Smooth muscle cell (in vitro differentiated cells): ENCODE measurements at regions not wholly inside any gene's neighbourhood (a gene's known extent, or its start where the extent isn't known, plus 50 kb on each side); places are given as distances from the start of the nearest gene placed in this dataset.

Experiments used
- DNase-seq: peaks from one replicate; lab custom pipeline; 2025; ENCODE audit not compliant: unreplicated experiment; lab: John Stamatoyannopoulos, UW
- H2AFZ ChIP-seq: fragments of 200-600 bp; sonication (generic); 2 replicates; pipeline ENCODE4 v1.6.0; 2016; ENCODE audit warnings: antibody characterized with exemption, low read depth, mild to moderate bottlenecking
- H3F3A ChIP-seq: fragments of 200-600 bp; sonication (generic); 2 replicates; pipeline ENCODE4 v1.6.0; 2017; ENCODE audit warnings: antibody characterized with exemption, low read depth
- H3K27ac ChIP-seq: fragments of 200-600 bp; sonication (generic); 2 replicates; pipeline ENCODE4 v1.5.1; 2016; ENCODE audit warnings: low read depth, mild to moderate bottlenecking
- H3K27me3 ChIP-seq: fragments of 200-600 bp; sonication (generic); 2 replicates; pipeline ENCODE4 v1.6.1; 2016; ENCODE audit warnings: low read depth, mild to moderate bottlenecking
- H3K36me3 ChIP-seq: fragments of 200-600 bp; sonication (generic); 2 replicates; pipeline ENCODE4 v1.5.1; 2016; ENCODE audit warnings: low read depth
- H3K4me1 ChIP-seq: fragments of 200-600 bp; sonication (generic); 2 replicates; pipeline ENCODE4 v1.5.1; 2016; ENCODE audit warnings: low read depth
- H3K4me2 ChIP-seq: fragments of 200-600 bp; sonication (generic); 2 replicates; pipeline ENCODE4 v1.6.0; 2016; ENCODE audit warnings: mild to moderate bottlenecking
- H3K4me3 ChIP-seq: fragments of 200-600 bp; sonication (generic); 2 replicates; pipeline ENCODE4 v1.5.1; 2016; ENCODE audit warnings: mild to moderate bottlenecking
- H3K79me2 ChIP-seq: fragments of 200-600 bp; sonication (generic); 2 replicates; pipeline ENCODE4 v1.6.0; 2016; ENCODE audit warnings: low read depth, mild to moderate bottlenecking
- H3K9ac ChIP-seq: fragments of 200-600 bp; sonication (generic); 2 replicates; pipeline ENCODE4 v1.6.0; 2016; ENCODE audit warnings: low read depth
- H3K9me3 ChIP-seq: fragments of 200-600 bp; sonication (generic); replicated peaks from 2 replicates; pipeline ENCODE4 v1.5.1; 2016; ENCODE audit warnings: low read depth
- H4K20me1 ChIP-seq: fragments of 200-600 bp; sonication (generic); 2 replicates; pipeline ENCODE4 v1.6.0; 2016; ENCODE audit warnings: low read depth
- WGBS: methylation state at CpG from one replicate; pipeline ENCODE4 v1.1.7; 2016; ENCODE audit warnings: low lambda C conversion rate; 5-methylcytosine and 5-hydroxymethylcytosine counted together
- TF ChIP-seq, protein P1 (sequence below): fragments of 200-600 bp; sonication (generic); IDR thresholded peaks from 2 replicates; pipeline ENCODE4 v1.5.1; 2017; ENCODE audit warnings: borderline replicate concordance, mild to moderate bottlenecking, antibody characterized with exemption; ENCODE audit not compliant: insufficient read depth, poor library complexity, severe bottlenecking

DNA sequence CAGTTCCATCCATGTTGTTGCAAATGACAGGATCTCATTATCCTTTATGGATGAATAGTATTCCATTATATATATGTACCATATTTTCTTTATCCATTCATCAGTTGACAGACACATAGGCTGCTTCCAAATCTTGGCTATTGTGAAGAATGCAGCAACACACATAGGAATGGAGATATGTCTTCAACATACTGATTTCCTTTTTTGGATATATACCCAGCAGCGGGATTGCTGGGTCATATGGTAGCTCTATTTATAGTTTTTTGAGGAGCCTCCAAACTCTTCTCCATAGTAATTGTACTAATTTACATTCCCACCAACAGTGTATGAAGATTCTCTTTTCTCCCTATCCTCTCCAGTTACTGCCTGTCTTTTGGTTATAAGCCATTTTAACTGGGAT lies 383.9 kb upstream of the CHORDC1 start:
- no peak overlapping the region for H3K27ac ChIP-seq
- no peaks in the 10 kb centered on the region for H3K79me2 ChIP-seq
- H3K27me3 ChIP-seq, result no peaks in the 10 kb centered on the region
- H3K4me1 ChIP-seq, result no peaks in the 10 kb centered on the region
- no peak overlapping the region for H3K4me3 ChIP-seq
- H3K4me2 ChIP-seq, result no peak overlapping the region
- H4K20me1 ChIP-seq, result no peaks in the 10 kb centered on the region
- H3K36me3 ChIP-seq, result no peaks in the 10 kb centered on the region
- TF ChIP-seq, protein P1, sequence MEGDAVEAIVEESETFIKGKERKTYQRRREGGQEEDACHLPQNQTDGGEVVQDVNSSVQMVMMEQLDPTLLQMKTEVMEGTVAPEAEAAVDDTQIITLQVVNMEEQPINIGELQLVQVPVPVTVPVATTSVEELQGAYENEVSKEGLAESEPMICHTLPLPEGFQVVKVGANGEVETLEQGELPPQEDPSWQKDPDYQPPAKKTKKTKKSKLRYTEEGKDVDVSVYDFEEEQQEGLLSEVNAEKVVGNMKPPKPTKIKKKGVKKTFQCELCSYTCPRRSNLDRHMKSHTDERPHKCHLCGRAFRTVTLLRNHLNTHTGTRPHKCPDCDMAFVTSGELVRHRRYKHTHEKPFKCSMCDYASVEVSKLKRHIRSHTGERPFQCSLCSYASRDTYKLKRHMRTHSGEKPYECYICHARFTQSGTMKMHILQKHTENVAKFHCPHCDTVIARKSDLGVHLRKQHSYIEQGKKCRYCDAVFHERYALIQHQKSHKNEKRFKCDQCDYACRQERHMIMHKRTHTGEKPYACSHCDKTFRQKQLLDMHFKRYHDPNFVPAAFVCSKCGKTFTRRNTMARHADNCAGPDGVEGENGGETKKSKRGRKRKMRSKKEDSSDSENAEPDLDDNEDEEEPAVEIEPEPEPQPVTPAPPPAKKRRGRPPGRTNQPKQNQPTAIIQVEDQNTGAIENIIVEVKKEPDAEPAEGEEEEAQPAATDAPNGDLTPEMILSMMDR, result no peak
- no peak for DNase-seq
- 90% methylated on average over 1 of the region's 1 CpG for WGBS
- no peak overlapping the region for H2AFZ ChIP-seq
- no peaks in the 10 kb centered on the region for H3F3A ChIP-seq
- H3K9ac ChIP-seq, result no peak overlapping the region
- no peaks in the 10 kb centered on the region for H3K9me3 ChIP-seq

DNA sequence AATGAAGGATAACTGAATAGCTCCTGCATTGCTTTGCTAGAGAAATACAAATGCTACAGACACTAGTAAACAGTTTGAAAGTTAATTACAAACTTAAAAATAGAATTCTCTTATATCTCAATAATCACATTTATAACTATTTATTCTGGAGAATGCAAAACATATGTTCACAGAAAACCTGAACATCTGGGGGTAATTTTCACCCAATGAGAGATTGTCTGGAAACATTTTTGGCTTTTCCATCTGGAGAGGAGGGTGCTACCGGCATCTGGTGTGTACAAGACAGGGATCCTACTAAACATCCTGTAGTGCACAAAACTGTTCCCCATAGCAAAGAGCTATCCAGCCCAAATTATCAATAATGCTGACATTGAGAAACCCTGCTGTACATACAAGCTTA lies 378.4 kb upstream of the CHORDC1 start:
- WGBS, result 90% methylated on average over 1 of the region's 1 CpG
- TF ChIP-seq, protein P1, result no peak
- no peak overlapping the region for H3K27ac ChIP-seq

DNA sequence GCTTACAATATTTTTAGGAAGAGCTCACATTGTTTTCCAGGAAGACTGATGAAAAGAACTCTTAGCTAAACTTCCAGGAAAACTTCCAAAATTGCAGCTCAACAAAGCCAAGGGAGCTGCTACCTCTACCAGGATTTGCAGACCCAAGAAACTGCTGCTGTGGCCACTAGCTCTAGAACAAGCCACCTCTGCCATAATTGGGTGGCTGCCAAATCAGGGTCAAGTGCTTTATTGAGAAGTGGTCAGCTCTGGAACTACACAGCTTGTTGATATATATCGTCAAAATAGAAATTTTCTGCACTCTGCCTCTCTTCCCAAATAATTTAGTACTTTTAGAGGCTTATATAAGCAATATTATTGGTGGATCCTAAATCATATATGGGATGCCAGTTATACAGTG lies 371.8 kb upstream of the CHORDC1 start:
- H3K27ac ChIP-seq, result no peak overlapping the region
- H3K9ac ChIP-seq, result no peak overlapping the region
- 82% methylated on average over 1 of the region's 1 CpG for WGBS
- H3K27me3 ChIP-seq, result no peaks in the 10 kb centered on the region
- no peaks in the 10 kb centered on the region for H3K4me1 ChIP-seq
- DNase-seq, result no peak
- no peak overlapping the region for H3K4me2 ChIP-seq
- no peak overlapping the region for H3K4me3 ChIP-seq
- H3F3A ChIP-seq, result no peaks in the 10 kb centered on the region
- no peak overlapping the region for H2AFZ ChIP-seq
- H3K9me3 ChIP-seq, result no peaks in the 10 kb centered on the region
- no peaks in the 10 kb centered on the region for H3K79me2 ChIP-seq
- TF ChIP-seq, protein P1, result no peak
- no peaks in the 10 kb centered on the region for H4K20me1 ChIP-seq
- H3K36me3 ChIP-seq, result no peaks in the 10 kb centered on the region

More for the DNA sequence above, 378.4 kb upstream of the CHORDC1 start:
- Histone ChIP-seq H2AFZ (no peak overlapping the region), H3K4me2 (no peak overlapping the region), H3K4me1 (no peaks in the 10 kb centered on the region), H3K27me3 (no peaks in the 10 kb centered on the region), H3F3A (no peaks in the 10 kb centered on the region), H3K4me3 (no peak overlapping the region), H4K20me1 (no peaks in the 10 kb centered on the region), H3K9ac (no peak overlapping the region), H3K79me2 (no peaks in the 10 kb centered on the region), H3K36me3 (no peaks in the 10 kb centered on the region), H3K9me3 (no peaks in the 10 kb centered on the region)
- DNase-seq, result no peak

DNA sequence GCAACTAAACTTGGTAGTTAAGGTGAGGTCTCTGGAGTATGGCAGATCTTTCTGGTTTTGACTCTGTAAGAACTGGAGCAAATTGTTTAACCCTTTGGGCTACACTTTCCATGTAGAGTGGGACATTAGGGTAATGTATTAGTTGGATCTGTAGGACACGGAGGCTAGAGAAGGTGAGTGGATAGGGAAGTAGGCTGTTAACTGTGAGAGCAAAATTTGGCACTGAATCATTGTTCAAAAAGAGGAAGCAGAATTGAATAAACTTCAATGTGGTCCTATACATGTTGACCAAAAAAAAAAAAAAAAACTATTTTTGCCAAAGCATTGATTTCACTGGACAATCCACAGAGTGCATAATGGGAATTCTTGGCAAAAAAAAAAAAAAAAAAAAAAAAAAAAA lies 370.2 kb upstream of the CHORDC1 start:
- H3K27ac ChIP-seq, result no peak overlapping the region
- H3K9me3 ChIP-seq, result no peaks in the 10 kb centered on the region
- H3K4me3 ChIP-seq, result no peak overlapping the region
- 90% methylated on average over 1 of the region's 1 CpG for WGBS
- H3K9ac ChIP-seq, result no peak overlapping the region
- no peaks in the 10 kb centered on the region for H3K27me3 ChIP-seq
- no peaks in the 10 kb centered on the region for H3K79me2 ChIP-seq
- H3F3A ChIP-seq, result no peaks in the 10 kb centered on the region
- no peak for DNase-seq
- no peaks in the 10 kb centered on the region for H3K4me1 ChIP-seq
- no peaks in the 10 kb centered on the region for H4K20me1 ChIP-seq
- H2AFZ ChIP-seq, result no peak overlapping the region
- TF ChIP-seq, protein P1, result no peak
- H3K36me3 ChIP-seq, result no peaks in the 10 kb centered on the region
- no peak overlapping the region for H3K4me2 ChIP-seq
